ENCODE measurements at regions not wholly inside any gene's neighbourhood (a gene's known extent, or its start where the extent isn't known, plus 50 kb on each side); places are given as distances from the start of the nearest gene placed in this dataset.

GRCh38 chr1:243924588-243925349 is 74.7 kb upstream of the AKT3 start:
- H3K4me3 ChIP-seq (ENCODE audit: low read depth, low read length): no peak overlapping the region
- TF ChIP-seq CTCF (IDR thresholded peaks at IDR 0.05; ENCODE audit: borderline replicate concordance, insufficient read depth, low read depth, low read length): no peak

- TF ChIP-seq CTCF (IDR thresholded peaks at IDR 0.05; ENCODE audit: borderline replicate concordance, insufficient read depth, low read depth, low read length): no peak
- H3K4me3 ChIP-seq (ENCODE audit: low read depth, low read length): no peak overlapping the region
Observed at GRCh38 chr1:243924188-243924587, 74.1 kb upstream of the AKT3 start.

- no peak for TF ChIP-seq CTCF (IDR thresholded peaks at IDR 0.05; ENCODE audit: borderline replicate concordance, insufficient read depth, low read depth, low read length)
- no peak overlapping the region for H3K4me3 ChIP-seq (ENCODE audit: low read depth, low read length)
Observed at GRCh38 chr1:243923292-243924171, 73.5 kb upstream of the AKT3 start.

- TF ChIP-seq CTCF (IDR thresholded peaks at IDR 0.05; ENCODE audit: borderline replicate concordance, insufficient read depth, low read depth, low read length): no peak
- H3K4me3 ChIP-seq (ENCODE audit: low read depth, low read length): no peak overlapping the region
Observed at GRCh38 chr1:243921111-243921510, 71.1 kb upstream of the AKT3 start.

- no peak overlapping the region for H3K4me3 ChIP-seq (ENCODE audit: low read depth, low read length)
Observed at GRCh38 chr1:243917863-243918565, 68.0 kb upstream of the AKT3 start.

More at GRCh38 chr1:243917863-243918565, 68.0 kb upstream of the AKT3 start:
- no peak for TF ChIP-seq CTCF (IDR thresholded peaks at IDR 0.05; ENCODE audit: borderline replicate concordance, insufficient read depth, low read depth, low read length)

Data from GM12875 (cell line).